HG02981 (cell line): ENCODE measurements at regions not wholly inside any gene's neighbourhood (a gene's known extent, or its start where the extent isn't known, plus 50 kb on each side); places are given as distances from the start of the nearest gene placed in this dataset.
"Not testable (repeated sequence)": the region's sequence is repeated elsewhere in the genome, so short reads cannot be mapped to it uniquely, and the experiment has no call there.

Experiments used
- ATAC-seq: cut with Tn5 transposase; IDR thresholded peaks from one replicate; pipeline ENCODE4 v1.9.1; 2021; ENCODE audit warnings: mild to moderate bottlenecking, moderate library complexity; ENCODE audit not compliant: unreplicated experiment

- ATAC-seq: peak; percentile 88
Measured at GRCh38 chr6:165850434-165851019, 187.5 kb upstream of the PDE10A start.

GRCh38 chr6:165849534-165850430 is 186.7 kb upstream of the PDE10A start:
- peak; percentile 10 for ATAC-seq

- ATAC-seq: no peak
Measured at GRCh38 chr6:165848086-165848426, 185.0 kb upstream of the PDE10A start.

GRCh38 chr6:165847407-165848085 is 184.5 kb upstream of the PDE10A start:
- ATAC-seq: no peak

- ATAC-seq: no peak
Measured at GRCh38 chr6:165846123-165846966, 183.3 kb upstream of the PDE10A start.

- no peak for ATAC-seq
Measured at GRCh38 chr6:165845493-165845892, 182.5 kb upstream of the PDE10A start.

GRCh38 chr6:165844801-165845364 is 181.8 kb upstream of the PDE10A start:
- ATAC-seq: no peak

GRCh38 chr6:165844232-165844631 is 181.2 kb upstream of the PDE10A start:
- ATAC-seq: no peak

- ATAC-seq: no peak
Measured at GRCh38 chr6:165843568-165844113, 180.6 kb upstream of the PDE10A start.

- ATAC-seq: no peak
Measured at GRCh38 chr6:165843121-165843520, 180.1 kb upstream of the PDE10A start.

GRCh38 chr6:165842281-165842936 is 179.4 kb upstream of the PDE10A start:
- no peak for ATAC-seq

GRCh38 chr6:165841153-165841558 is 178.1 kb upstream of the PDE10A start:
- ATAC-seq: no peak

- ATAC-seq: no peak
Measured at GRCh38 chr6:165837948-165838745, 175.1 kb upstream of the PDE10A start.

GRCh38 chr6:165836648-165837047 is 173.6 kb upstream of the PDE10A start:
- not testable (repeated sequence) for ATAC-seq

- ATAC-seq: no peak
Measured at GRCh38 chr6:165835410-165835851, 172.4 kb upstream of the PDE10A start.

GRCh38 chr6:165834613-165835259 is 171.7 kb upstream of the PDE10A start:
- no peak for ATAC-seq

- no peak for ATAC-seq
Measured at GRCh38 chr6:165833355-165833754, 170.3 kb upstream of the PDE10A start.

GRCh38 chr6:165831812-165832510 is 168.9 kb upstream of the PDE10A start:
- ATAC-seq: no peak
